ENCODE measurements at regions not wholly inside any gene's neighbourhood (a gene's known extent, or its start where the extent isn't known, plus 50 kb on each side); places are given as distances from the start of the nearest gene placed in this dataset.

GRCh38 chr14:98018628-98019027 lies 1221.4 kb downstream of the VRK1 start:
- DNase-seq (ENCODE audit: low read depth), result no peak

GRCh38 chr14:98022541-98023520 lies 1225.6 kb downstream of the VRK1 start:
- DNase-seq (ENCODE audit: low read depth), result no peak

- DNase-seq (ENCODE audit: low read depth), result no peak
These were observed 1231.0 kb downstream of the VRK1 start for GRCh38 chr14:98028162-98028561.

- DNase-seq (ENCODE audit: low read depth), result no peak
These were observed 1236.6 kb downstream of the BCL11B start for GRCh38 chr14:98035396-98035795.

GRCh38 chr14:98037831-98038230 lies 1234.2 kb downstream of the BCL11B start:
- DNase-seq (ENCODE audit: low read depth), result no peak

GRCh38 chr14:98056946-98057345 lies 1215.1 kb downstream of the BCL11B start:
- no peak for DNase-seq (ENCODE audit: low read depth)

GRCh38 chr14:98059106-98059505 lies 1212.9 kb downstream of the BCL11B start:
- no peak for DNase-seq (ENCODE audit: low read depth)

- no peak for DNase-seq (ENCODE audit: low read depth)
These were observed 1209.9 kb downstream of the BCL11B start for GRCh38 chr14:98062083-98062482.

- no peak for DNase-seq (ENCODE audit: low read depth)
These were observed 1202.3 kb downstream of the BCL11B start for GRCh38 chr14:98069712-98070171.

GRCh38 chr14:98070536-98070935 lies 1201.5 kb downstream of the BCL11B start:
- DNase-seq (ENCODE audit: low read depth), result no peak

GRCh38 chr14:98074111-98074510 lies 1197.9 kb downstream of the BCL11B start:
- DNase-seq (ENCODE audit: low read depth), result no peak

GRCh38 chr14:98077176-98077575 lies 1194.8 kb downstream of the BCL11B start:
- no peak for DNase-seq (ENCODE audit: low read depth)

GRCh38 chr14:98082833-98083232 lies 1189.2 kb downstream of the BCL11B start:
- DNase-seq (ENCODE audit: low read depth), result no peak

- DNase-seq (ENCODE audit: low read depth), result no peak
These were observed 1186.2 kb downstream of the BCL11B start for GRCh38 chr14:98085751-98086150.

GRCh38 chr14:98093111-98093510 lies 1178.9 kb downstream of the BCL11B start:
- no peak for DNase-seq (ENCODE audit: low read depth)

GRCh38 chr14:98099527-98099926 lies 1172.5 kb downstream of the BCL11B start:
- no peak for DNase-seq (ENCODE audit: low read depth)

GRCh38 chr14:98101323-98101722 lies 1170.7 kb downstream of the BCL11B start:
- DNase-seq (ENCODE audit: low read depth), result no peak

GRCh38 chr14:98103705-98104104 lies 1168.3 kb downstream of the BCL11B start:
- DNase-seq (ENCODE audit: low read depth), result no peak

GRCh38 chr14:98109326-98109725 lies 1162.7 kb downstream of the BCL11B start:
- DNase-seq (ENCODE audit: low read depth), result no peak

GRCh38 chr14:98112194-98112780 lies 1159.7 kb downstream of the BCL11B start:
- DNase-seq (ENCODE audit: low read depth), result no peak

- no peak for DNase-seq (ENCODE audit: low read depth)
These were observed 1157.7 kb downstream of the BCL11B start for GRCh38 chr14:98114122-98114895.

GRCh38 chr14:98114946-98115345 lies 1157.1 kb downstream of the BCL11B start:
- DNase-seq (ENCODE audit: low read depth), result no peak

Measured in fibroblast of gingiva (primary cell).